ENCODE measurements at regions not wholly inside any gene's neighbourhood (a gene's known extent, or its start where the extent isn't known, plus 50 kb on each side); places are given as distances from the start of the nearest gene placed in this dataset.

- no peak overlapping the region for H3K4me3 ChIP-seq
- no peak for TF ChIP-seq E4F1 (IDR thresholded peaks at IDR 0.05; ENCODE audit: borderline replicate concordance, partially characterized antibody)
- no peak for TF ChIP-seq MXI1 (IDR thresholded peaks at IDR 0.05; ENCODE audit: low read depth, low read length)
- TF ChIP-seq CTCF (IDR thresholded peaks at IDR 0.05 in 2 of 3, conservative IDR thresholded peaks at IDR 0.05 in 1 of 3; ENCODE audit: control insufficient read depth in 2 of 3, extremely low read depth in 1 of 3, insufficient read depth in 1 of 3, low read depth in 3 of 3, low read length in 3 of 3): no peak
- TF ChIP-seq GABPA (IDR thresholded peaks at IDR 0.05; ENCODE audit: low read depth): no peak
- no peak for TF ChIP-seq MAX (IDR thresholded peaks at IDR 0.05; ENCODE audit: low read depth, low read length)
- no peaks in the 10 kb centered on the region for H3K4me1 ChIP-seq (ENCODE audit: control insufficient read depth, insufficient read depth, low read length)
- H3K27ac ChIP-seq (ENCODE audit: control insufficient read depth, insufficient read depth): no peak overlapping the region
- H2AFZ ChIP-seq (ENCODE audit: control insufficient read depth, low read depth, low read length): no peak overlapping the region
- ChIA-PET CTCF (no interaction called here), RAD21 (ENCODE audit: unreplicated experiment) (no interaction called here), SMC1A (ENCODE audit: uncharacterized antibody, unreplicated experiment) (no interaction called here), POLR2A (no interaction called here)
- WGBS (ENCODE audit: insufficient coverage, insufficient replicate concordance, low lambda C conversion rate, missing lambda C conversion rate): 7% methylated on average over 1 of the region's 1 CpG
- no peak for DNase-seq (ENCODE audit: low read depth, low spot score)
- in situ Hi-C loops (cut with MboI) (no loop called here), intact Hi-C loops (cut with micrococcal nuclease; ENCODE audit: unreplicated experiment) (no loop called here)
- no peaks in the 10 kb centered on the region for H3K27me3 ChIP-seq (replicated peaks in 1 of 2; ENCODE audit: control insufficient read depth in 2 of 2, insufficient read depth in 2 of 2, low read length in 1 of 2)
- ATAC-seq: no peak
- FAIRE-seq: no peak
- no peaks in the 10 kb centered on the region for H4K20me1 ChIP-seq (ENCODE audit: control insufficient read depth, insufficient read depth)
- no peak overlapping the region for H3K9ac ChIP-seq (ENCODE audit: control insufficient read depth, insufficient read depth, low read length)
- H3K4me2 ChIP-seq (ENCODE audit: control insufficient read depth, insufficient read depth): no peak overlapping the region
- no TSS peak for BruUV-seq (replicated peaks)
- H3K79me2 ChIP-seq (ENCODE audit: control insufficient read depth, insufficient read depth, low read length): no peaks in the 10 kb centered on the region
- H3K36me3 ChIP-seq (ENCODE audit: control insufficient read depth in 2 of 2, insufficient read depth in 2 of 2, low read length in 1 of 2): no peaks in the 10 kb centered on the region
- H3K9me3 ChIP-seq (replicated peaks; ENCODE audit: control insufficient read depth, insufficient read depth, low read length): no peaks in the 10 kb centered on the region
These were observed 144.3 kb upstream of the NLGN4X start for GRCh38 chrX:6372981-6373380.

Data from GM12878 (cell line).